Fibroblast of skin of back (primary cell): ENCODE measurements at regions not wholly inside any gene's neighbourhood (a gene's known extent, or its start where the extent isn't known, plus 50 kb on each side); places are given as distances from the start of the nearest gene placed in this dataset.
"Not testable (repeated sequence)": the region's sequence is repeated elsewhere in the genome, so short reads cannot be mapped to it uniquely, and the experiment has no call there.

ENCODE experiments used
- DNase-seq: peaks from one replicate; pipeline ENCODE4 v3.0.0-alpha.2; 2013

DNA sequence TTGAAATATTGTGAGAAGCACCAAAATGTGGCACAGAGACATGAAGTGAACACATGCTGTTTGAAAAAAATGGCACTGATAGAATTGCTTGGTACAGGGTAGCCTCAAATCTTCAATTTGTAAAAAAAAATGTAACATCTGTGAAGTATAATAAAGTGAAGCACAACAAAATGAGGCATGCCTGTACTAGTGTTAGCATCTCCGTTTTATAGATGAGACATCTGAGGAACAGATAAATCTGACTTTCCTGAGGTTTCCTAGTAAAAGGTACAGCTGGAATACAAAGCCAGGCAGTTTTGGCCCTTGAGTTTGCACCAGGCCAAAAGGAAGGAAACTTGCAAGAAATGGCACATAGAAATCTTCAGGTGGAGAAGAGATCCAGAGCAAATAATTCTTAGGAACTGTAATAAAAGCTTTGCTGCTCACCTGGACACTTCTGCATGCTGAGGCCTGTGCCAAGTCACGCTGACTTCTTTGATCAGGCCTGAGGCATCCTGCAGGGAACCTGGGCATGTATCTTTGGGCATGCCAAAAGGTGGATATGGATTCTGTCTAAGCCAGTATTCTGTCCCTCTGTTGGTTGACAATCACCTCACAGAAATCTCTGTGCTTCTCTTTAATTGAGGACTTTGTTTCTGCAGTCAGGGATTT lies 251.5 kb upstream of the PLPP4 start:
- no peak for DNase-seq

DNA sequence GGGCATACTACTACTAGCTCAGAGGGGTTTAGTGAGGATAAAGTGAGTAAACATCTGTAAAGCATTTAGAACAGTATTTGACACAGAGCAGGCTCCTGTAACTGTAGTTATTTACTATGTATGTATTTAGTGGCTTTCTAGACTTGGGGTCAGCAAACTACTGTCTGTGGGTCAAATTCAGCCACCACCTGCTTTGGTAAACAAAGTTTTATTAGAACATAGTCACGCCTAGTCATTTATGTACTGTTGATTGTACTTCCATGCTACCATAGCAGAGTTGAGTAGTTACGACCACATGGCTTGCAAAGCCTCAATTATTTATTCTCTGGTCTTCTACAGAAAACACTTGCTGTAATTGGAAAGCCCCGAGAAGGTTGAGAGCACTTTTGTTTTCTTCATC lies 248.5 kb upstream of the PLPP4 start:
- no peak for DNase-seq

GRCh38 chr10:120209124-120209762 lies 247.8 kb upstream of the PLPP4 start:
- DNase-seq: no peak

GRCh38 chr10:120212275-120212674 lies 244.8 kb upstream of the PLPP4 start:
- no peak for DNase-seq

- not testable (repeated sequence) for DNase-seq
Observed at GRCh38 chr10:120213283-120213682, 243.7 kb upstream of the PLPP4 start.

DNA sequence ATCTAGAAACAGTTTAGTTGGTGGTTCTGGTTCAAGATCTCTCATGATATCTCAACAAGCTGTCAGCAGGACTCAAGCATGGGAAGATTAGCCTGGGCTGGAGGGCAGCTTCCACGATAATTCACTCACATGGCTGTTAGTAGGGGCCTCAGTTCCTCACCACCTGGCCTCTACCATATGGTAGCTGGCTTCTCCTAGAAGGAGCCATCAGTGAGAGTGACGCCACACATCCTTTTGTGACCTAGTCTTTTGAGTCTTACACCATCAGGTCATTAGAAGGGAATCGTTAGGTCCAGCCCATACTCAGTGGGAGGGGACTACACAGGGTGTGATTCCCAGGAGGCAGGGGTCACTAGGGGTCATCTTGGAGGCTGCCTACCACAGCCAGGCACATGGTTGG lies 239.3 kb upstream of the PLPP4 start:
- no peak for DNase-seq

- peak; percentile 48 for DNase-seq
Observed at GRCh38 chr10:120221873-120222485, 235.0 kb upstream of the PLPP4 start.

DNA sequence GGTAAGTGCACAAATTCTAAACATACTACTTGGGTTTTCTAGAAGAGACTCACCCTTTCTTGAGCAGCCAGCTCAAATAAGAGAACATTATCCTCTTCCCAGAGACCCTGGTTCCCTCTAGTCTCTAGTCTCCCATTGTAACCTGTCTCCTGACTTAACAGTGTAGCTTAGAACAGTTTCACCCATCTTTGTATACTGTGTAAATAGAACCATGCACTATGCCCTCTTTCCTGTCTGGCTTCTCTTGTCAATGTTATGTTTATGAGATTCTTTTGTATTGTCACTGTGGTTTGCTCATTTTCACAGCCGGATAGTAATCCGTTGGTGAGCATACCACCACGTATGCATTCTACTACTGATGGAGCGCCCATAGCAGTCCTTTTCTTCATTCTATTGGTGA lies 227.4 kb upstream of the PLPP4 start:
- no peak for DNase-seq

DNA sequence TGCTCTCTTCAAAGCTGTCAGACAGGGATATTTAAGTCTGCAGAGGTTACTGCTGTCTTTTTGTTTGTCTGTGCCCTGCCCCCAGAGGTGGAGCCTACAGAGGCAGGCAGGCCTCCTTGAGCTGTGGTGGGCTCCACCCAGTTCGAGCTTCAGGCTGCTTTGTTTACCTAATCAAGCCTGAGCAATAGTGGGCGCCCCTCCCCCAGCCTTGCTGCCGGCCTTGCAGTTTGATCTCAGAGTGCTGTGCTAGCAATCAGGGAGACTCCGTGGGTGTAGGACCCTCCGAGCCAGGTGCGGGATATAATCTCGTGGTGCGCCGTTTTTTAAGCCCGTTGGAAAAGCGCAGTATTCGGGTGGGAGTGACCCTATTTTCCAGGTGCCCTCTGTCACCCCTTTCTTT lies 217.3 kb upstream of the PLPP4 start:
- not testable (repeated sequence) for DNase-seq

GRCh38 chr10:120251821-120252442 lies 205.1 kb upstream of the PLPP4 start:
- no peak for DNase-seq

DNA sequence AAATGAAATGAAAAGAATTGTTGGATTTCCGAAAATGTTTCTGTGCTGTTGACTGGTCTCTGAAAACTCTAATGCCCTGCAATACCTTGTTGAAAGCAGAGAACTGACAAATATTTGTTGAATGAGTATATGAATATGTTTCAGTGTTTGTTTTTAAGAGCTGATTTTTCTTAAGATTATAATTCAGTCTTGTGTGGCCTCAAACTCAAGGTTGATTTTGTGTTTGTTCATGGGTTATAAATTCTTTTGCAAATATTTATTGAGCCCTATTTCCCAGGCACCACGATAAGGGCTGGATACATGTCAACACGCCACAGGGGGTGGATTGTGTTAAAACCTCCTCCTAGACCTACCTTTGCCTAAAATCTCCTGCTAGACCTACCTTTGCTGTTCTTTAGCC lies 203.9 kb upstream of the PLPP4 start:
- no peak for DNase-seq

GRCh38 chr10:120260456-120260855 lies 196.6 kb upstream of the PLPP4 start:
- no peak for DNase-seq

GRCh38 chr10:120262857-120263547 lies 194.0 kb upstream of the PLPP4 start:
- DNase-seq: no peak

GRCh38 chr10:120266022-120266421 lies 191.0 kb upstream of the PLPP4 start:
- DNase-seq: no peak

- no peak for DNase-seq
Observed at GRCh38 chr10:120270906-120271305, 186.1 kb upstream of the PLPP4 start.

- DNase-seq: no peak
Observed at GRCh38 chr10:120271696-120272095, 185.3 kb upstream of the PLPP4 start.

- no peak for DNase-seq
Observed at GRCh38 chr10:120272350-120272749, 184.7 kb upstream of the PLPP4 start.

- DNase-seq: no peak
Observed at GRCh38 chr10:120278069-120278468, 179.0 kb upstream of the PLPP4 start.

GRCh38 chr10:120279196-120279595 lies 177.8 kb upstream of the PLPP4 start:
- no peak for DNase-seq

GRCh38 chr10:120282421-120282820 lies 174.6 kb upstream of the PLPP4 start:
- no peak for DNase-seq

GRCh38 chr10:120282846-120283492 lies 174.1 kb upstream of the PLPP4 start:
- DNase-seq: no peak

- DNase-seq: no peak
Observed at GRCh38 chr10:120285408-120285807, 171.6 kb upstream of the PLPP4 start.

DNA sequence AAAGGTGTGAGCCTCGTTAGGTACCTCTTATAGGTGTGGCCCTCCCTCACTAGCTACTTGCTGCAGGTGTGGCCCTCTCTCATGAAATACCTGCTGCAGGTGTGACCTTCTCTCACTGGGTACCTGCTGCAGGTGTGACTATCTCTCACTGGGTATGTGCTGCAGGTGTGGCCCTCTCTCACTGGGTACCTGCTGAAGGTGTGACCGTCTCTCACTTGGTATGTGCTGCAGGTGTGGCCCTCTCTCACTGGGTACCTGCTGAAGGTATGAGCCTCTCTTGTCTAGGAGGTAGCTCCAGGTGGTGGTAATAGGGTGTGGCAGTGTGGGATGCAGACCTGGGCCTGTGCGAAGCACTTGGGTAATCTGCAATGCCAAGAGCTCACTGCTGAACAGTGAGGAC lies 170.7 kb upstream of the PLPP4 start:
- no peak for DNase-seq
